AG08395 (cell line): ENCODE measurements at regions not wholly inside any gene's neighbourhood (a gene's known extent, or its start where the extent isn't known, plus 50 kb on each side); places are given as distances from the start of the nearest gene placed in this dataset.

ENCODE experiments used
- DNase-seq: peaks from one replicate; pipeline ENCODE4 v3.0.0; 2012; ENCODE audit warnings: mixed read lengths, low spot score

DNA sequence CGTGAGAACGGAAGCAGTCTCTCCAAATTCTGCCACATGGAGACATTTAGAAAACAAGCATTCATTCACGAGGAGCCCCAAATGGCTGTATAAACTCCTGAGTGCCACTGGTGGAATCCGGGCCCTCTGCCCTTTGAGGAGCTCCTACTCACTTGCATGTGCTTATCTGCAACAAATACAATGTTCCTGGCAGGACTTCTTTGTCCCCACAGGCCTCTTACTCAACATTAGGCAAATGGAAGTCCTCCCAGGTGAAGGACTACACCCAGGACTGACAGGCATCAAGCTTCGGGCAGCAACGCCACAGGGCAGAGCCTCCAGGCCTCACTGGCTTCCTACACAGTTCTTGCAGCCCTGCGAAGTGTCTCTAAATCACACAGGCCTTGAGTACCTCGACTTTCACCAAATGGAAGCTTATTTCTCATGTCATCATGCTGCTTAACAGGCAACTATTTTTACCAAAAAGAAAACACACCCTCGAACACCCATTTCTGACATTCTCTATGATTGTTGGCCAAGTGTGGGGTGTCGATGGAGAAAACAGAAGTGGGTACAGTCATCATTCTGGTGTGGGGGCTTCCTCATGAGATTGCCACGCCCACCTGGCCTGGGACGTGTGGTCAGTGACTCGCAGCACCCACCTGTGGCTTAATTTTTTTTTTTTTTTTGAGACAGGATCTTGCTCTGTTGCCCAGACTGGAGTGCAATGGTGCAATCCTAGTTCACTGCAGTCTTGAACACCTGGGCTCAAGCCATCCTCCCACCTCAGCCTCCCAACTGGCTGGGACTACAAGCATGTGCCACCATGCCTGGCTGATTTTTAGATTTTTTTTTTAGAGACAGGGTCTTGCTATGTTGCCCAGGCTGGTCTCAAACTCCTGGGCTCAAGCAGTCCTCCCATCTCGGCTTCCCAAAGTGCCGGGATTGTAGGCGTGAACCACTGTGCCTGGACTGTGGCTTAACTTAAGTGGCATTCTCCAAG lies 186.8 kb upstream of the GLI2 start:
- no peak for DNase-seq

DNA sequence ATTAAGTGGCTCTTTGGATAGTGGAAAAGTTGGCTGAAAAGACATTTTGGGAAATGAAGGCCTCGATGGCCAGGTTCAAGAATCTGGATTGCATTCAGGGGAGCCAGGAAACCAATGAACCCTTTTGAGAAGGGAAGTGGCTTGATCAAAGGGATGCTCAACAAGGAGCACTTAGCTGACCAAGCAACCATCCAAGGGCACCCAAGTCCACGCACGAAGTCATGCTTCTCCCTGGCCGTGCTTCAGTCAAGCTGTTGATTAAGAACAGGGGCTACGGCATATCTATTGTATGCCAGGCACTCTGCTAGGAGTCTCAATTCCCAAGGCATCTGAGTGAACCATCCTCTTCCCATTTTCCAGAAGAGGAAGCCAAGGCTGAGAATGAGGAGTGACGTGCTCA lies 185.8 kb upstream of the GLI2 start:
- no peak for DNase-seq

DNA sequence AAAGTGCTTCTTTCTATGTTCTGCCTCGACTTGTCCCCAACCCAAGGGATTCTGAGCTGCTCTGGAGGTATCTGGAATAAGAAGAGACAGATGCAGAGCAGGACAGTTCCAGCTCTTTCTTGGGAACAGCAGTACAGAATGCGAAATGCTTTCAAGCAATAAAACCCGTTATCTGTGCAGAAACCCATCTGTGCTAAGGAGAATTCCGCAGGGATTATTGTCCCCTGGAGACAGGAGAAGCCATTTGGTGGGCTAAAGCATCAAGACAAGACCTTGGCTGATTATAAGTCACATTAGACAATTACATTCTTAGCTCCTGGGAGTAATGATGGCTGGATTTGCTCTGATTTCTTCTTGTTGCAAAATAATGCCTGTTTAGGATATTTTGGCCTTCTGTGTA lies 185.4 kb upstream of the GLI2 start:
- DNase-seq: no peak

DNA sequence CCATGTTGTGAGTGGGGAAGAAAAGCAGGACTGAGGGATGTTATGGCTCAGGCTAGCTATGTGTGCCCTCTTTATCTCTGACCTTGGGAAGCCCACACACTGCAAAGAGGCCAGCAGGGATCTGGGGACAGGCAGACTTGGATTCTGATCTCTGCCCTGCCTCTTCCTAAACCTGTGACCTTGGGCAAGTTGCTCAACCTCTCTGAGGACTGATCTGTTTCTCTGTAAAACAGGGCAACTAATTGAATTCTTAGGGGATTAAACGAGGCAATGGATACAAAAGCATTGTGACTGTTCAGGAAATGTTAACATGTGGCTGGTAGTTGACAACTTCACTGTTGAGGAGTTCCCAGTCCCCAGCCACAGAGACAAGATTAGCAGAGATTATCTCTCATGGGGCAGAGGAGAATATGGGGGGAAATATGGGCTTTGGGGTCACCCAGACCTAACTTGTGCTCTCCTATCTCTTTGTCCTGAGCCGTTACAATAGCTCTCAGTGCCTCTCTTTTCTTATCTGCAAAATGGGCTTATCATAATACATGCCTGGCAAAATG lies 184.7 kb upstream of the GLI2 start:
- no peak for DNase-seq

DNA sequence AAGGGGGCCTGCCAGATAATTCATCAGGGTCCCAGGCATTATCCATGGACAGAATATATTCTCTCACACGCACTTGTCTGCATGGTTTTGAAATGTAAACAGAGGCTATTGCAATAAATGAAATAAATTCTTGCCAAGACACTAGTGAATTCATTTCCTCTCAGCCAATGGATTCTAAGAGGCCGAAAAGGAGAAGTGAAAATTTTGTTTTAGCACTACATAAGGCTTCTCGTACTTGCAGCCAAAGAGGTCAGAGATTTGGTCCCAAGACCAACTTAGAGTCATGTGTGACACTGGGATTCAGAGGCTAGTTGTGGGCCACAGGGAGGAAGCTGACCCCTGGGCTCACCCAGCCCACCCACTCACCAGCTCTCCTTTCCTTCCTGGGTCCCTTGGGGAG lies 184.1 kb upstream of the GLI2 start:
- no peak for DNase-seq

DNA sequence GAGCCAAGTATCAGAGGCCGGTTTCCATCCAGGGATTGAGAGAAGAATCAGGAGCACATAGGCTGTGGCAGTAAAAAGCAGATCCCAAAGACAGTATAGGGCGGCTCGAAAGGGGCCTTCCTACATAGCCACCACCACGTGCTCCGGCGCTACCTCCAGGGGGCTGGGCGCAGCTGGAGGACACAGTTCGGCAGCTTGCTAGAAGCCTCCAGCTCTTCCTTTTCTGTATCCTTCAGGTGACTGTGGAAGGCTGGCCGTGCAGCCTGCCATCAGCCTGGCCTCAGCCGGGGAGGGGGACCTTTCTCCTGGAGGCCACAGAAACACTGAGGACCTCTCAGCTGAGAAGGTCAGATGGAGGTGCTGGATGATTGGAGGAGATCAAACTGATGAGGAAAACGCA lies 183.6 kb upstream of the GLI2 start:
- DNase-seq: no peak

DNA sequence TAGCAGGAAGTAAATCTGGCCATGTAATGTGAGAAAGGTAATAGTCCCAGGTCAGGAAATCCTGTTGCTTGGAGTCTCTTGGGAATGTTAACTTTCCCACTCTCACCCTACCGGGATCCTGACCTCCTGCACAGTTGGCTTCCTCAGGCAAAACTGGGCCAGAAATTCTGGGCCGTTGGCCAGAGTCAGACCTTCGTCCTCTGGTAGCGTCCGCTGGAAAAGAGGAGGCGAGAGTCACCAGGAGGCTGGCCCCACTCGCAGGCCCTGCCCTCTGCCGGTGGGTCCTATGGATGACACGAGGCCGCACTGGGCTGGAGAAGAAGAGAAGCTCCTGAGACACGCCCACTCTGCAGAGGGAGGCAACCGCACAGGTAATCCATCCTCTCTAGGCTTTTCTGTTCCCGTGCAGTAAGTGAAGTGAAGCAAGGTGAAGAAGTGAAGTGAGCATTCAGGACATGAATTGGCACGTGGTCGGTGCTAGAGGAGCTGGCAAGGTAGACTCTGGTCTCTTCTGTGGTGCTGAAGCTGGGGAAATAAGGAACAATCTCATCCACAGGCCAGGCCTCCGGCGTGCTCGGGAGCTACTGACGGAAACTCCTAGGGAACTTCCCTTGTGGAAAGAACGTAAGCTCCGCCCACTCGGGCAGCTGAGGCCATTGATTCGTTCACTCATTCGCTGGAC lies 182.7 kb upstream of the GLI2 start:
- peak; percentile 66 for DNase-seq

DNA sequence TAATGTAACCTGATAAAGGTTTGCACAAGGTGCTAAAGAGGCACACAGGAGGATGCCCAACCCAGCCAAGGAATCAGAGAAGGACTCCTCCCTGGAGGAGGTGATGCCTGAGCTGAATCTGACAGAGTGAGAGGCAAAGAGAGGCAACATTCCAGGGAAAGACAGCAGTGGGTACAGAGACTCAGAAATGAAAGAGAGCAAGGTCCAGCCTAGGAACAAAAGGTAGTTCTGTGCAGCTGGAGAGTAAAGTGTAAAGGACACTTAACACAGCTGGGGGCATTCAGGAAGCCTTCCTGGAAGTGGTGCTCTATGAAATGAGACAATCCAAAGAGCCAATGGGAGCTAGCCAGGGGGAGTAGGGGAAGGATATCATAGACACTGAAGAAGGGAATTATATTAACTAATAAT lies 181.0 kb upstream of the GLI2 start:
- no peak for DNase-seq

DNA sequence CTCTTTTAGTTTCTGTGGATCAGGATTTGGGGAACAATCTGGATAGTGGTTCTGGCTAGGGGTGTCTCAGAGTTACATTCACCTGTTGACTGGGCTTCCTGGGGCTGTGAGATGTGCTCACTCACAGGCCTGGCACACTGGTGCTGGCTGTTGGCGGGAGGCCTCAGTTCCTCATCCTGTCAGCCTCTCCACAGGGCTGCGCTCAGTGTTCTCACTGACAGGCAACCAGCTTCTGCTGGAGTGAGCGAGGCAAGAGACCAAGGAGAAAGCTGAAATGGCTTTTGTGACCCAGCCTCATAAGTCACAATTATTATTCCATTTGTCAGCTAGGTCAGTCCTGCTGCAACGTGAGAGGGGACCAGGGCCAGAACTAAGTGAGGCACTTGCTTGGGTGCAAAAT lies 180.6 kb upstream of the GLI2 start:
- DNase-seq: no peak

DNA sequence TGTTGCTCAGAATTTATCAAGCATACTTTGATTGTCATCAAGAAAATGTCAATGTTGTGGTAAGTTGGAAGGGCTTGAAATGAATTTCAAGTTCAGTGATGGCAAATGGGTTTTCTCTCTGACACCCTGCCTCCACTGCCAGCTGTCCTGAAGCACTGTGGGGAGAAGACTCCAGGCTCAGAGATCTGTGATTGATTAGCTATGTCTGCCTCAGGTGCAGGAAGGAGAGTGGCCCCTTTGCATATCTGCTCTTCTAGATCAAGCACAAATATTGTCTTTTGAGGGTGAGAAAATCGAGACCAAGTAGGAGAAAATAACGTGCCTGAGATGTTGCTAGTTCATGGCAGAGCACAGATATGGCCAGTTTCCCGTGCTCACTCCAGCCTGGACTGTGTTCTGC lies 178.8 kb upstream of the GLI2 start:
- no peak for DNase-seq

DNA sequence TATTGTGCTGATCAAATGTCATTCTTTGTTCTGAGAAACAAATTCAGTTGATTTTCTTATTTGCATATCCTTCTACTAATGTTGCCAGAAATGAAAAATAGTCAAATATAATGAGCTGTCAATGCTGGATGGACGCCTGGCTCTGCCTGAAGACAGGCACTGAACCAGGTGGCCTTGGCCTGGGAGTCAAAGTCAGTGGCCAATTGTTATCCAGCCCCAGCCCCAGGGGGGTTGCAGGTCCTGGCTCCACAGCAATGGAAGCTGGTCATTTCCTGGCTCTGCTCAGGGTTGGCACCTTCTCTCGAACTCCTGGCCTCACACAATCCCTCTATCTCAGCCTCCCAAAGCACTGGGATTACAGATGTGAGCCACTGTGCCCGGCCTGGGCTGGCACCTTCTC lies 176.8 kb upstream of the GLI2 start:
- DNase-seq: no peak

DNA sequence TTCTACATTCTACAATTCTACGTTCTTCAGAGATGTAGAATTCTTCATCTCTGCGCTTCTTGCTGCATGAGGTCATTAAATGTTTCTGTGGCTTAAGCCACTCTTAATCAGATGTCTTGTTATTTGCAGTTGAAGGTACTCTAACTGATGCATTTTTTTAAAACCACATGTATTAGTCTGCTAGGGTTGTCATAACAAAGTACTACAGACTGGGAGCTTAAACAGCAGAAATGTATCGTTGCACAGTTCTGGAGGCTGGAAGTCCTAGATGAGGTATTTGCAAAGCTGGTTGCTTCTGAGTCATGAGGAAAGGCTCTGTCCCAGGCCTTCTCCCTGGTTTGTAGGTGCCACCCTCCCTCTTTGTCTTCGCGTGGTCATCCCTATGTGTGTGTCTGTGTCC lies 176.3 kb upstream of the GLI2 start:
- peak; percentile 88 for DNase-seq

DNA sequence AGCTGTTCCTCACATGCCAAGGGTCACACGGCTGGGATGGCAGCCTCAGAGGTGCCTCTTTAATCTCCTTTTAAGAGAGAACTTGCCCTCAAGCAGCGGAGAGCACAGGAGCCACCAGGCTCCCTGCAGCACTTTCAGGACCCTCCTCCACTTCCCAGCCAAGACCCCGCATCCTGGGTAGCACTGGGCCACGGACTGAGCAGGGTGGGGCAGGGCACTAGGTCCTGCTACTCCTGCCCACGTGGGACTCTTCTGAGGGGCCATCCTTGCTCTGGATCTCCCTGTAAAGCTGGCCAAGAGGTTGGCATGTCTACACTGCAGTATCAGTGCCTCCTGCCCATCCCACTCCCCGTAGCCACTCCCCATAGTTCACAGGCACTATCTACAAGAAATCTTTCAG lies 175.3 kb upstream of the GLI2 start:
- DNase-seq: no peak

DNA sequence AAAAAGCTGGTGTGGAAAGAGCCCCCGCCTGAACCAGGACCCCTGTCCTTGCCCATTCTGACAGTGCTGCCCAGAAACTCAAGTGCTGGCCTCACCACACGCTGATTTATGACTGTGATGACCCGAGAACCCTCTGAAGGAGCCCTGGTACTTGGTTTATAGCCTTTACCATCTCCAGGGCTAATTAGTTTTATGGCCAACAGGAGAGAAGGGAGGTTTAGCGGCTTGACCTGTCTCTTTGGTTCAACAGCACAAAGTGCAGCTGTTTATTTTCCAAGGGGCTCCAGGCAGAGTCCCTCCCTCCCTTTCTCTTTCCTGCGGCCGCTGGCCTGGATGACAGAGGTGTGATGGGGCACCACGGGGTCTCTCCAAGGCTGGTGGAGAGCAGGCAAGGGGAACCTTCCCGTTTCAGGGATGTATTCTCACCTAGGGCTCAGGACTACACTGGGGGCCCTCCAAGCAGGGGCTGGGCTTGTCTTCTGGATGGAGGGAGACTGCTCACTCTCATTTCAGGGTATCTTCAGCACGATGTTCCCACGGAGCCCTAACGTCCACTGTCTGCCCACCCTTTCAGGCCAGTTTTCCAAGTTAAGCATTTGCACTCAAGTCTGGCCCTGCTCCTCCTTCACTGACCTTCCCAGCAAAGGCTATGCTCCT lies 174.2 kb upstream of the GLI2 start:
- no peak for DNase-seq

DNA sequence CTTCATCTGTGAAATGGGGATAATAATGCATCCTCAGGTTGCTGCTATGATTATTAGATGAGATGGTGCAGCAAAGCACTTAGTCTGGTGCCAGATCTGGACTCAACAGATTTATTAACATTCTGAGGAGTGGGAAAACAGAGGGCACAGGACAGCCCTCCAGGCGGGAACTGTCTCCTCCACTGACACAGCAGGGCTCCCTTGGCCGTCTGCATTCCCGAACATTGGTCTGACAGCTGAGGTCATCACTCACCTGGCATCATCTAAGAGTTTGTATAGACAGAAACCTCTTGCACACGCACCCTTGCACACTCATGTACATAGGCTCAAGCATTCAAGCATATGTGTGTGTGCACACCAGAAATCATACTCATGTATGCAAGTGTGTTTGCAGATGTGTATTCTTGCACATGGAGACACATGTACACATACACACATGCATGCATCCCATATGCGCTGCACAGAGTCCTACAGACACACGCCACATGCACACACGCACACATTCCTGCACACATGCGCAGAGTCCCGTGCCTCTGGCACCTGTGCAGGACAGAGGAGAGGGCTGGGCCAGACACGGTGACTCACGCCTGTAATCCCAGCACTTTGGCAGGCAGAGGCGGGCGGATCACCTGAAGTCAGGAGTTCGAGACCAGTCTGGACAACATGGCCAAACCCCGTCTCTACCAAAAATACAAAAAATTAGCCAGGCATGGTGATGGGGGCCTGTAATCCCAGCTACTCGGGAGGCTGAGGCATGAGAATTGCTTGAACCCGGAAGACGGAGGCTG lies 173.3 kb upstream of the GLI2 start:
- no peak for DNase-seq

DNA sequence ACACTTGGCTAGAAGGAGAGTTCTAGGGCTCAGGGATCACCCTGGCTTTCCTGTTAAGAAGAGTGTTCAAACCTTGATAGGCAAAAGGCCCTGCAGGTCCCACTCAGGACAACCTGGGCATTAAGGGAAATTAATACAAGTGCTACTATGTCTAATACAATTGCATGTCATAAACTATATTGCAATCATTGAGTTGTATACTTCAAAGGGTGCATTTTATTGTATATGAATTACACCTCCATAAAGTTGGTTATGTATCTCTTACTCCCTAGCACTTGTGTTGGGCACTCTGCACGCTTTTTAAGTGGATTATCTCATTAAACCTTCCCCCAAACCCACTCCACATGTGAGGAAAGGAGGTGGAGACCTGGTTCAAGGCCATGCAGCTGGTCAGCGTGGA lies 172.1 kb upstream of the GLI2 start:
- DNase-seq: no peak

DNA sequence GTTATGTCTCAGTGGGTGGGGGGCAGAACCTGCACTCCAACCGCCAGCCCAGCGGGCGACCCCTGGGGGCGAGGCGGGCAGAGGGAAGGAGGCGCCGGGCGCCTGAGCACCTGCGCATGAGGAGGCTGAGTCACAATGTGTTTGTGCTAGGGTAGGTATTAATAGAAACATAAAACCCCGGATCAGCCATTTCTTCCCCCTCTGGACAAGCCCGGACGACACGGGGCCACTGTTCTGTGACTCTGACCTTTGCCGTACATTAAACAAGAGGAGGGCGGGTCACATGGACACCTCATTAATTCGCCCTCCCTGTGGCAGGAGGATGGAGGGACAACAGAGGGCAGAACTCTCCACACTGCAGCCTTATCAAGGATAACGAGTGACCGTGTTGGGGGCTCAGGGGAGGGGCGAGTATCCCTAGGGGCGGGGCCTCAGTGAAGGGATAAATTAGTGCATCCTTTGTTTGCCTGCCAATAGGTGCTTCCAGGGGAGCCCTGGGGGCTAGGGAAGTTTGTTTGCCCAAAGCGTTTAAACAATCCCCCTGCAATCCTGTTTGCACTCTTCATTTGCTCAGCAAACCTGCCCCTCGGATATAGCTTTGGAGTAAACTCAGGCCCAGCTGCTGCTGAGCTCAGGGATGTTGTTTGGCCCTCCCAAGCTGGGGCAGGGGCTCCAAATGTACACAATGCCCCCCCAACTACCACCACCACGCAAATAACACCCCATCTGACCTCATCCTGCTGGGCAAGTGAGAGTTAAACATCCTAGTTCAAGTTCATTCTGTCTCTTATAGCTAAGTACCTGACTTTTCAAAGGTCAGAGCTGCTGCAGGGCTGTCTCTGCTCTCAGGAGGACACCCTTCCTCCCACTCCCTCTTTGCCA lies 171.2 kb upstream of the GLI2 start:
- no peak for DNase-seq

DNA sequence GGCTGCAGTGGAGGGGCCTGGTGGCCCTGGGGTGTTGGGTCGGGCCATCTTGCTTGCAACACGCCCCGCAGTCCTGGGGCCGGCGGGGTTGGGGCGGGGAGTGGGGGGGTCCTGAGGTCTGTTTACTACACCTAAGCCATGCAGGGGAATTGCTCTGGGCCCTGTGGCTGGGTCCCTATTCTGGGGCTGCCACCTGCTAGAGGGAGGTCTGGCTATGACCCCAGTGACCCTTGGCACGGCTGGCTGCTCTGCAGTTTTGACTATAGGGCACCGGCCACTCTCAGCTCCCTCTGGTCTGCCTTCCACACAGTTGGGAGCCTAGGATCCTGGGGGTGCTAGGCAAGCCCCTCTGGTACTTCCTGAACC lies 170.6 kb upstream of the GLI2 start:
- DNase-seq: no peak

DNA sequence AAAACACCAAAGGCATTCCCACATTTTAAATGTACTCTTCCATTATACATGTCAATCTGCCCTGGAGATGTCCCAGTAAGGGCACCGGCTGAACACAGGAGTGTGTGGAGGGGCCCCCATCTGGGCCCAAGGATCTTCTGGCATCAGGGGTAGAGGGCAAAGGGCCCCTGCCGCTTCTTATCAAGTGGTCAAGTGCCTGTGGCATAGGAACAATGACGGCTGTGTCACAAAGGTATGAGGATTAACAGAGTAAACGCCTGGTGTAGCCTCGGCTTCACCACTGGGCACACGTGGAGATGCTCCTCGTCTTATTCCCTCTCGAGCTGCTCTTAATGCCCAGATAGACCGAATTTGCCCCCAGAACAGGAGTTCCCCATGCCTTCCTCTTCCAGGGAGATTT lies 169.7 kb upstream of the GLI2 start:
- no peak for DNase-seq

DNA sequence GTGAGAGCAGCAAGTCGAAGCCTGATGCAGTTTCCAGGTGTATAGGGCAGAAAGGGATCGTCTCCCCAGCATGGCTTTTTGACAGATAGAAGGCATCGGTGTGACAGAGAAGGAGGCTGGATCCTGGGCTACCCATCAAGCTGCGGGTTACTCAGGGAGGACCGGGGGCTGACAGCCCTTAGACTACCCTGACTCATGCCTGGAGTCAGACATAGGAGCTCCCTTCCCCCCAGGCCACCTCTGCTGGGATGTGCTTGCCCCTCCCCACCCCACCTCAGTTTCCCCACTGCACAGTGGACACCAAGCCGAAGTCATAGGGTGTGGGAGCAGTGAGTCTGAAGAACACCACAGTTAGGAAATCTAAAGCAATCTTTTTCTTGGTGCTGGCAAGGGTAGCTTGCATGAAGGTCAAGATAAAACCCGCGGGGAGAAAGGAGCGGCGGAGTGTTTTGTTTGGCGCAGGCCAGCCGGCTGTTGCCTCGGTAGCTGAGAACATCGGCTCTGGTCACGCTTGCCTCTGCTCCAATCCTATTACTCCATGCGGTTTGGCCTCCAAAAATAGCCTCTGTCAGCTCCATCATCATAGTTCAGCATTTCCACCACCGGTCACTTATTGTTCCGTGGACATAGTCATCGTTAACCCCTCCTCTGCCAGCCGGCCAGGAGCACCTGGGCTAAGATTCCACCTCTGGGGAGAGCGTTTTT lies 169.2 kb upstream of the GLI2 start:
- DNase-seq: peak; percentile 72
